ENCODE measurements at regions not wholly inside any gene's neighbourhood (a gene's known extent, or its start where the extent isn't known, plus 50 kb on each side); places are given as distances from the start of the nearest gene placed in this dataset.

GRCh38 chr21:25373126-25374082, 233.9 kb downstream of the MRPL39 start:
- no peak for TF ChIP-seq CTCF (IDR thresholded peaks at IDR 0.05)
- DNase-seq (ENCODE audit: low spot score) = no peak
- H3K4me3 ChIP-seq = no peak overlapping the region
- no peak overlapping the region for H3K27ac ChIP-seq

- DNase-seq (ENCODE audit: low spot score) = no peak
- Histone ChIP-seq H3K4me3 (no peak overlapping the region), H3K27ac (no peak overlapping the region)
- TF ChIP-seq CTCF (IDR thresholded peaks at IDR 0.05) = no peak
These were observed 235.3 kb downstream of the MRPL39 start for GRCh38 chr21:25371841-25372425.

GRCh38 chr21:25370311-25370744, 237.0 kb downstream of the MRPL39 start:
- no peak for TF ChIP-seq CTCF (IDR thresholded peaks at IDR 0.05)
- no peak for DNase-seq (ENCODE audit: low spot score)
- H3K4me3 ChIP-seq = no peak overlapping the region
- no peak overlapping the region for H3K27ac ChIP-seq

- DNase-seq (ENCODE audit: low spot score) = no peak
- H3K27ac ChIP-seq = no peak overlapping the region
- TF ChIP-seq CTCF (IDR thresholded peaks at IDR 0.05) = no peak
- H3K4me3 ChIP-seq = no peak overlapping the region
These were observed 237.6 kb downstream of the MRPL39 start for GRCh38 chr21:25369524-25370300.

- no peak for TF ChIP-seq CTCF (IDR thresholded peaks at IDR 0.05)
- Histone ChIP-seq H3K4me3 (no peak overlapping the region), H3K27ac (no peak overlapping the region)
- DNase-seq (ENCODE audit: low spot score) = no peak
These were observed 238.8 kb downstream of the MRPL39 start for GRCh38 chr21:25368531-25368930.

GRCh38 chr21:25366116-25366515, 241.2 kb downstream of the MRPL39 start:
- no peak for TF ChIP-seq CTCF (IDR thresholded peaks at IDR 0.05)
- no peak for DNase-seq (ENCODE audit: low spot score)
- Histone ChIP-seq H3K27ac (no peak overlapping the region), H3K4me3 (no peak overlapping the region)
